ENCODE measurements at regions not wholly inside any gene's neighbourhood (a gene's known extent, or its start where the extent isn't known, plus 50 kb on each side); places are given as distances from the start of the nearest gene placed in this dataset.

DNA sequence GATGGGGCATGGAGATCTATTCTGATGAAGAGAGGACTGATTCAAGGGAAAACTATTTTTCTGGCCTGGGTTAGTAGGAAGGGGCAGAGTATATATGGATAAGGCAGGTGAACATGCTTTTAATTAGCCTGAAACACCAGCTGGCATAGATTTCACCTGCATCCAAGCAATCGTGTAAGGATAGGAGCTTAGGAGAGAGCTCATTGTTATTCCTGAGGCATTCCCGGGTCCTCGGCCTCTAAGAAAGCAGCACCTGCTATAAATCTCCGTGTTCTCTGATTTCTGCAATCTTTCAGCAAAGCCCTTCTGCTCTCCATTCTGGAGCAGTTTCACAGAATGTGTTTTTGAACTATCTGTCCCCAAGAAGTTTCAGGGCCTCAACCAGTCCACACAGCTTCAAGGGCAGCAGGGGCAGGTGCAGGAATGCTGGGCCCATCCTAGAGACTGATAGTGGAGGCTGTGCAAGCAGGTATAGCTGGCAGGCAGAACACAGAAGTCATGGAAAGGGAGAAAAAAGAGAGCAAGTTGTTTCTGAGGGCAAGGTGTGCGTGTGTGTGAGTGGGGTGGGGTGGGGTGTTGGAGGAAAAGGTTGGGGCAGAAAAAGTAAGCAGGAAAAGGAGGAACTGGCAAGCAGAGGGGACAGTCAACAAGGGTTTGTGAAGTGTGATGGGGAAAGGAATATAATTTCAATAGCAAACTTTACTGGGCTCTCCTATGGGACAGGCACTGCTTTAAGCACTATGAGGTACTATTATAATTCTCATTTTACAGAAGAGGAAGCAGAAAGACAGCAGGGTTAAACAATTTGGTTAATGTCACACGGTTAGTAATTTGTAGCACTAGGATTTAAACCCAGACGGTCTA is 203.7 kb upstream of the SSTR1 start:
- TF ChIP-seq CTCF (IDR thresholded peaks at IDR 0.05), result no peak
- no peak for TF ChIP-seq POLR2A (IDR thresholded peaks at IDR 0.05)

Data from uterus (tissue), 2 donors.